GM12875 (cell line): ENCODE measurements at regions not wholly inside any gene's neighbourhood (a gene's known extent, or its start where the extent isn't known, plus 50 kb on each side); places are given as distances from the start of the nearest gene placed in this dataset.

Experiments
- H3K4me3 ChIP-seq: one replicate; pipeline ENCODE4 v1.5.1; 2011; ENCODE audit warnings: low read depth, low read length, control low read depth
- TF ChIP-seq, protein P1 (sequence below): IDR thresholded peaks from 2 replicates; pipeline ENCODE4 v1.5.1; 2011; ENCODE audit warnings: low read depth, mild to moderate bottlenecking, control low read depth, inconsistent platforms, low read length, moderate library complexity, borderline replicate concordance; ENCODE audit not compliant: insufficient read depth

DNA sequence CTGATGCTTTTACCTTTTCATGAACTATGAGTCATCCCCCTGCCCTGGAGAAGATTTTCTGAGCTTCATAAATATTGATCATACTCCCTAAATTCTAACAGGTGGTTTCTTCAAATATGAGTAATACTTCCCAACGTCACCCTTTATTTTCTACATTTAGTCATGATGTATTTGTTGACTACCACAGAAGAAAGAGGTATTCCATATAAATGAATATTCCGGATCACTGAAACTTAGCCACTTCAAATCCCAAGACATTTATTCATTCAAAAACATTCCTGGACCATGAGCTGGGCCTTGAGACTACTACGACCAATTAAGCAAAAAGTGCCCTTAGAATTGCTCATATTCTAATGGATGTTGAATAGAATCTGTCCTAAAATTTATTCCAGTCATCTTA lies 395.8 kb upstream of the NPVF start:
- H3K4me3 ChIP-seq = no peak overlapping the region
- TF ChIP-seq, protein P1, sequence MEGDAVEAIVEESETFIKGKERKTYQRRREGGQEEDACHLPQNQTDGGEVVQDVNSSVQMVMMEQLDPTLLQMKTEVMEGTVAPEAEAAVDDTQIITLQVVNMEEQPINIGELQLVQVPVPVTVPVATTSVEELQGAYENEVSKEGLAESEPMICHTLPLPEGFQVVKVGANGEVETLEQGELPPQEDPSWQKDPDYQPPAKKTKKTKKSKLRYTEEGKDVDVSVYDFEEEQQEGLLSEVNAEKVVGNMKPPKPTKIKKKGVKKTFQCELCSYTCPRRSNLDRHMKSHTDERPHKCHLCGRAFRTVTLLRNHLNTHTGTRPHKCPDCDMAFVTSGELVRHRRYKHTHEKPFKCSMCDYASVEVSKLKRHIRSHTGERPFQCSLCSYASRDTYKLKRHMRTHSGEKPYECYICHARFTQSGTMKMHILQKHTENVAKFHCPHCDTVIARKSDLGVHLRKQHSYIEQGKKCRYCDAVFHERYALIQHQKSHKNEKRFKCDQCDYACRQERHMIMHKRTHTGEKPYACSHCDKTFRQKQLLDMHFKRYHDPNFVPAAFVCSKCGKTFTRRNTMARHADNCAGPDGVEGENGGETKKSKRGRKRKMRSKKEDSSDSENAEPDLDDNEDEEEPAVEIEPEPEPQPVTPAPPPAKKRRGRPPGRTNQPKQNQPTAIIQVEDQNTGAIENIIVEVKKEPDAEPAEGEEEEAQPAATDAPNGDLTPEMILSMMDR = no peak

DNA sequence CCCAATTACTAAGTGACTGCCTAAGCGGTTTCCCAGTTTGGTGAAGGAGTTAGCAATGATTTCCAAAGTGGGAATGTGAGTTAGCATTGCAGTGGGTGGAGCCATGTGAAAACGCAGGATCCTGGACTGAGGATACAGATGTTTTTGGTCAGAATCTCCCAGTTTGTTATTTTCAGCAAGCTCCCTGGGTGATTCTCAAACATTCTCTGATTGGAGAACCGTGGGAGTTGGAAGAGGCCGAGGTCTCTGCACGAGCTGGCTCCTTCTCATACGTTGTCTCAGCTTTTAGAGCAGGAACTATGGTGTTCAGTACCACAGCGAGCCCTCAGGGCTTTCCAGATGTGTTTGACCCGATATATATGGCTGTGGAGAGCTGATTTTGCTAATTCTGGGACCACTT lies 396.5 kb upstream of the NPVF start:
- no peak overlapping the region for H3K4me3 ChIP-seq
- TF ChIP-seq, protein P1 = no peak

DNA sequence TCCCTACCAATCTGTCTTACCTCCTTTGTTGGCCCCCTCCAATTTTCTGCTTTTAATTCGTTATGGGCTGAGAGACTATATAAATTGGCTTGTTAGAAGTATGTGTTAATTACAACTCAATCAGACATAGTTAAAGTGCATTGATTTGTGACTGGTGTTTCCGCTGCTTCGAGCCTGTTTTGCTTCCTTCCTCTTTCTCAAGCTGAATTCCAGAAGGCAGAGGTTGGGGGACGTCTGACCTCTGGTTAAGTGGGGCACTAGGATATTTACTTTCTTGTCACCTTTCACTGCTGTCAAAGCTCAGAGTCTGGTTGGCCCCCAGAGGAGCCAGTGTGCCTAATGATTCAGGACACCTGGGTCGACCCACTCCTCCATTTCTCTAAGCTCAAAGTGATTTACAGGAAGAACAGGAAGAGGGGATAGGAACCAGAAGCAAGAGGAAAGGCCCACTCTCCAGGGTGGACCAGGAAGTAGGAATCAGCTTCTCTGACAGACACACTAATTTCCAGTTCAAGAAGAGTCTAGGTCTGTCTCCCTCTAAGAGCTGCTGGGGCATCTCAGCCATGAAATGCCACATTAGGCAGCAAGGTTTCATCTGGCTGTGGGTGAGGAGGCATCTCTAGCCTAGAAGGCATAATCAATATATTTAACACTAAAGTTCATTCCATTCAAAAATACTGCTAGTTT lies 397.2 kb upstream of the NPVF start:
- H3K4me3 ChIP-seq = no peak overlapping the region
- TF ChIP-seq, protein P1 = no peak

DNA sequence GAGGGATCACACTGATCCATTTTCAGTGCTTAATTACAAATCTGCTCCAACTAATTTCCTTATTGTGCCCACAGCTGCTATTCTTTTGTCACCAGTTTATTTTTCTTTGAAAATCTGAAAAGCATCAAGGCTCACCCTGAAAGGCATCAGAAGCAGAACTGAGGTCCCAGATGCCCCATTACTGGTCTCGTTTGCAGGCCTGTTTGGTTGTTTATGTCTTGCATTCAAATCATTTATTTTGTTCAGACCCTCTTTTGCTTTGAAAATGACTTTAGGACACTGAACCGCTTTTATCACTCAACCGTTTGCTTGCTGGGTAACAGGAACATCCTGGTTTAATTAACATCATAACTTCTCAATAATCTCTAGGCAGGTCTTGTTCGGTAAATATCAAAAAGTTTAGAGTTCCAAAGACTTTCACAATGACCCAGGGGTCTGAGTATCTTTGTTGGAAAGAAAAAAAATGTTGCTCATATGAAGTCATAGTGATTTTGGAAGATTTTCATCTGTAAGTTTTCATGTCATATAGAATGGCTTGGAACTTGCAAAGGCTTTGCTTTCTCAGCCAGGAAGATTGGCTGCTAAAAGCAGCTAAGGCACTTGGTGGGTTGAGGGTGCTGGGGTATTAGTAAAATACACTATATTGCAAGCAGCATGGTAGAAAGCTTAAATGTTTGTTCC lies 398.3 kb upstream of the NPVF start:
- H3K4me3 ChIP-seq = no peak overlapping the region
- TF ChIP-seq, protein P1 = no peak

DNA sequence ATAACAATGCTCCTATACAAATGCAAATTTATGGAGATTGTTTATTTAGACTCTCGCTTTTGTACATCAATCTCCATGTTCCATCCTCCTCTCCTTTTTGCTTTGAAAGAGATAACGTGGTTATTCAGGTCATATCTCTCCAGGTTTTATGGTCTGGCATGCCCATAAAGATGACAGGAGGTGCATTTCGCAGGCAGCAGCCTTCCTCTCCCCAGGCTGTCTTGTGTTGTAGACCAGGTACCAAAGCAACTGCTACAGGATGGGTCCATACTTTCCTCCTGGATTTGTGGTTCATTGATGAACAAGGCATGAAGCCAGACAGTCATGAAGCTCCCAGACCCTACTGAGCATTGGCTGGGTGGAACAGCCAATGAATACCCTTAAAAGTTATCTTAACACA lies 400.2 kb upstream of the NPVF start:
- no peak overlapping the region for H3K4me3 ChIP-seq

DNA sequence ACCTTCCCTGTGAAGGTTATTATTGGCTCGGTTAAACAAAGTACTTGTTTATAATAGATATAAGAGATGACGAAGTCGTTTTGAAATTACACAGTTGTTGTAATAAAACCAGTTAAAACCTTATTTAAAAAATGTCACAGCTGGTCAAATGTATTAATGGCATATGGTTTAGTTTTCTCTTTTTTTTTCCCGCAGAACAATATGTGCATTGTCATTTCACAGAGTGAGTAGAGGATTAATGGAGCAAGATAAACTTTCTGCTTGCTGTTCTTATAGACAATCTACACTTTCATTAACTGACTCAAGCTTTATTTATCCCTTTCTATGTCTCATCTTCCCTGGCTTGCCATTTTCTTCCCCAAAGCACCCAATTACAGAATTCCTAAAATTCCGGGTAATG lies 404.3 kb upstream of the NPVF start:
- TF ChIP-seq, protein P1 = no peak
- no peak overlapping the region for H3K4me3 ChIP-seq

More for the DNA sequence above, 400.2 kb upstream of the NPVF start:
- TF ChIP-seq, protein P1 = no peak

DNA sequence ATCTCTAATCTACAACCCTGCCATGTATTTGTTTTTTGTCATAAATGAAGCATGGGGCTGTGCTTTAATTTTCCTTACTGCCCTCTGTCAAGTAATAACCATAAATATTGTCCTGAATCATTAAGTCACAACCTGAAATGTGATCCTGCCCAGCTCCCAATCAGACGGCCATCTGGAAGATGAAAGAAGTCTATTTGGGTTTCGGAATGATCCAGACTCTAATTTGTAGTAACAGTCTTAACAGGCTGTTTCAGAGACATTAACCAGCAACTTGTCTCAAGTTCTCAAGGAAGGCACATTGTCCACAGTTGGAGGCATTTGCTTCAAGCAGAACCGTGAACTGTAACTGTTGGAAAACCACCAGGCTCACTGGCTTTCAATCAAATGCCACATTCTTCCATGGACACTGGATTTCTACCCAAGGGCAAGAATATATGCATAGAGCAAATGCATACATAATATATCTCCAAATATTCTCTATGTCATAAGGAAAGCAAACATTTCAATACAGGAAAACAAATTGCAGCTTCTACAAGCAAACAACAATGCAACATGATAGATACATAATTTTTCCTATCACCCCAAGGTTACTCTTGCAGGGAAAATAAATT lies 405.2 kb upstream of the NPVF start:
- no peak overlapping the region for H3K4me3 ChIP-seq
- TF ChIP-seq, protein P1 = no peak
